OCI-LY3 (cell line): ENCODE measurements at regions not wholly inside any gene's neighbourhood (a gene's known extent, or its start where the extent isn't known, plus 50 kb on each side); places are given as distances from the start of the nearest gene placed in this dataset.

Source experiments
- H2AFZ ChIP-seq: fragments of 200-600, 300-600 bp; shearing (Covaris generic); 2 replicates; pipeline ENCODE4 v1.6.0; 2014; ENCODE audit warnings: antibody characterized with exemption, low read depth, low read length
- H3K27ac ChIP-seq: fragments of 200-600, 300-600 bp; sonication (generic); 2 replicates; pipeline ENCODE4 v1.5.1; 2014; ENCODE audit warnings: mild to moderate bottlenecking, low read length, moderate library complexity, mixed read lengths
- H3K27me3 ChIP-seq: fragments of 200-600, 300-600 bp; sonication (generic); 2 replicates; pipeline ENCODE4 v1.6.1; 2014; ENCODE audit warnings: low read depth, low read length, mixed read lengths
- H3K36me3 ChIP-seq: fragments of 200-600, 300-600 bp; sonication (generic); replicated peaks from 2 replicates; pipeline ENCODE3; 2014; ENCODE audit warnings: low read depth, low read length, mixed read lengths
- H3K4me1 ChIP-seq: fragments of 300-600, 200-600 bp; sonication (generic); 2 replicates; pipeline ENCODE4 v1.6.1; 2014; ENCODE audit warnings: low read length, mixed read lengths
- H3K4me2 ChIP-seq: fragments of 200-600, 300-600 bp; sonication (generic); 2 replicates; pipeline ENCODE4 v1.6.1; 2014; ENCODE audit warnings: low read length, mixed read lengths
- H3K4me3 ChIP-seq: fragments of 300-600, 200-600 bp; sonication (generic); 2 replicates; pipeline ENCODE4 v1.5.1; 2014; ENCODE audit warnings: antibody characterized with exemption, mild to moderate bottlenecking, low read length, moderate library complexity
- H3K79me2 ChIP-seq: fragments of 300-600, 200-600 bp; shearing (Covaris generic); 2 replicates; pipeline ENCODE4 v1.6.1; 2014; ENCODE audit warnings: mild to moderate bottlenecking, low read length, mixed read lengths
- H3K9ac ChIP-seq: fragments of 300-600, 200-600 bp; shearing (Covaris generic); 2 replicates; pipeline ENCODE4 v1.6.0; 2014; ENCODE audit warnings: mild to moderate bottlenecking, low read length, moderate library complexity
- H3K9me3 ChIP-seq: fragments of 200-600, 300-600 bp; shearing (Covaris generic); 2 replicates; pipeline ENCODE4 v1.6.1; 2014; ENCODE audit warnings: low read length, mixed read lengths; ENCODE audit not compliant: insufficient read depth
- H4K20me1 ChIP-seq: fragments of 200-600, 300-600 bp; sonication (generic); 2 replicates; pipeline ENCODE4 v1.6.1; 2016; ENCODE audit warnings: low read length, mixed read lengths; ENCODE audit not compliant: insufficient read depth
- CTCF ChIP-seq: fragments of 200-600, 300-600 bp; sonication (generic); IDR thresholded peaks from 2 replicates; pipeline ENCODE4 v1.5.1; 2014; ENCODE audit warnings: antibody characterized with exemption, low read length, low read depth
- EZH2phosphoT487 ChIP-seq: fragments of 200-600 bp; shearing (Covaris generic); IDR thresholded peaks from 2 replicates; pipeline ENCODE4 v1.6.1; 2018; ENCODE audit warnings: antibody characterized with exemption, mixed run types, low read depth

GRCh38 chrX:80098038-80098437 is 83.5 kb downstream of the TBX22 start:
- TF ChIP-seq EZH2phosphoT487 (no peak), CTCF (no peak)
- H4K20me1 ChIP-seq = no peaks in the 10 kb centered on the region
- no peaks in the 10 kb centered on the region for H3K27me3 ChIP-seq
- H3K9ac ChIP-seq = no peak overlapping the region
- no peak overlapping the region for H3K27ac ChIP-seq
- H3K4me3 ChIP-seq = no peak overlapping the region
- H3K79me2 ChIP-seq = no peaks in the 10 kb centered on the region
- no peak overlapping the region for H2AFZ ChIP-seq
- H3K4me2 ChIP-seq = no peak overlapping the region
- no peaks in the 10 kb centered on the region for H3K36me3 ChIP-seq
- H3K9me3 ChIP-seq = no peaks in the 10 kb centered on the region
- no peaks in the 10 kb centered on the region for H3K4me1 ChIP-seq

DNA sequence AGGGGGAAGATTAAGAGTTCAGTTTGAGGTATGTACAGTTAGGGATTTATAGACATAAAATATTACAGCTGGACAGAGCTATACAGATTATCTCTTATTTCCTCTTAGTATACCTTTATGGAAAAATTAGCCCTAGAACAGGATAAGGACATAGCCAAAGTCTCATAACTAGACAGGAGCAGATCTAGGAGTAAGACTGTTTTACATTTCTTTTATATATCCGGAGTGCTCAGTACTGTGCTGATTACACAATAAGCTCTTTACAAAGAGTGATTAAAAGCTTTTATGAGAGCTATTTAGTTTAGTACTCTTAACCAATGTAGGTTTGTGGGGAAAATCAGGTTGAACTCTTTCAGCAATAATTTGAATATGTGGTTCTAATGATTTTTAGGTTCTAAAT is 105.8 kb downstream of the TBX22 start:
- no peaks in the 10 kb centered on the region for H3K79me2 ChIP-seq
- no peaks in the 10 kb centered on the region for H3K4me1 ChIP-seq
- H3K9ac ChIP-seq = no peak overlapping the region
- no peaks in the 10 kb centered on the region for H4K20me1 ChIP-seq
- TF ChIP-seq CTCF (no peak), EZH2phosphoT487 (no peak)
- H2AFZ ChIP-seq = no peak overlapping the region
- no peaks in the 10 kb centered on the region for H3K9me3 ChIP-seq
- H3K4me3 ChIP-seq = no peak overlapping the region
- no peaks in the 10 kb centered on the region for H3K36me3 ChIP-seq
- H3K27ac ChIP-seq = no peak overlapping the region
- no peak overlapping the region for H3K4me2 ChIP-seq
- no peaks in the 10 kb centered on the region for H3K27me3 ChIP-seq

DNA sequence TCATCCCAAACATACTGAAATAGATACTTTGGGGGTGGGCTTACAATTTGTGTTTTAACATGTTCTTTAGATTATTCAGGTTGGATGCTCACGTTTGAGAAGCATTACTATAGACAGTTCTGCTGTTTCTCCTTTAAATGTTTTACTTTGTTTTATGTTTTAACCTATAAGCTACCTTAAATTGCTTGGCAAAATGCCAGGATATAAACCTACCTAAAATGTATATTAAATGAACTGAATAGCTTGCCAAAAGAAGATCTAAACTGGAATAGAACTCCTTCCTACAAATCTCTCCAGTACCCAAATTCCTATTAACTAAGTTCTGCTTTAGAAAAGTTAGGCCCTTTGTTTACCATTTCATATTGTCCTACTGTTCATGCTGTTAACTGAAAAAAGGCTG is 124.4 kb downstream of the TBX22 start:
- no peak for TF ChIP-seq EZH2phosphoT487
- TF ChIP-seq CTCF = no peak
- H3K9ac ChIP-seq = no peak overlapping the region

GRCh38 chrX:80139564-80139963 is 125.0 kb downstream of the TBX22 start:
- Histone ChIP-seq H2AFZ (no peak overlapping the region), H4K20me1 (no peaks in the 10 kb centered on the region), H3K36me3 (no peaks in the 10 kb centered on the region), H3K4me2 (no peak overlapping the region), H3K27me3 (no peaks in the 10 kb centered on the region), H3K9me3 (no peaks in the 10 kb centered on the region), H3K79me2 (no peaks in the 10 kb centered on the region), H3K4me1 (no peaks in the 10 kb centered on the region), H3K9ac (no peak overlapping the region), H3K27ac (no peak overlapping the region), H3K4me3 (no peak overlapping the region)
- TF ChIP-seq CTCF (no peak), EZH2phosphoT487 (no peak)

More for the DNA sequence above, 124.4 kb downstream of the TBX22 start:
- H2AFZ ChIP-seq = no peak overlapping the region
- H3K27me3 ChIP-seq = no peaks in the 10 kb centered on the region
- no peak overlapping the region for H3K4me2 ChIP-seq
- no peak overlapping the region for H3K4me3 ChIP-seq
- H3K79me2 ChIP-seq = no peaks in the 10 kb centered on the region
- H3K9me3 ChIP-seq = no peaks in the 10 kb centered on the region
- no peaks in the 10 kb centered on the region for H3K4me1 ChIP-seq
- no peaks in the 10 kb centered on the region for H4K20me1 ChIP-seq
- H3K27ac ChIP-seq = no peak overlapping the region
- H3K36me3 ChIP-seq = no peaks in the 10 kb centered on the region
